NCI-H774 (cell line): ENCODE measurements at regions not wholly inside any gene's neighbourhood (a gene's known extent, or its start where the extent isn't known, plus 50 kb on each side); places are given as distances from the start of the nearest gene placed in this dataset.
A peak's percentile ranks its signal among the peaks of the same experiment; 100 is the strongest.

Experiments
- DNase-seq: peaks from one replicate; lab custom pipeline; 2025; lab: John Stamatoyannopoulos, UW

- DNase-seq: peak; percentile 7
These were observed 413.5 kb upstream of the GRIA3 start for GRCh38 chrX:122770581-122770980.

DNA sequence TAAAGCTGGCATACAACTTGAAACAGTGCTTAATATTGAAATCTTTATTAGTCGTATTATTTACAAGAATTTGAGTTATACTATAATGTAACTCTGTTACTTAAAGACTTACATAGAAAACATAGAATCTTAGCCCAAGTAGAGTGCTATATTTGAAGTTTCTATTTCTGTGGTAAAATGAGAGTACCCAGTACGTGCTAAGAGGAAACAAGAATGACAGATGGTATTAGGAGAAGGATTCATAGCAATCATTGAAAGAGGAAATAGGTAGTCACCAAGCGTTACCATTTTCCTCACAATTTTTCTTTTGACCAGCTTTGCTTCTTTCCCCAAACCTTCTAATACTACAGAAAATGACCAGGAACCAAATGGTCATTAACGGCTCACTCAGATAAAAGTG is 412.1 kb upstream of the GRIA3 start:
- no peak for DNase-seq

GRCh38 chrX:122777766-122778165 is 406.3 kb upstream of the GRIA3 start:
- DNase-seq: no peak

DNA sequence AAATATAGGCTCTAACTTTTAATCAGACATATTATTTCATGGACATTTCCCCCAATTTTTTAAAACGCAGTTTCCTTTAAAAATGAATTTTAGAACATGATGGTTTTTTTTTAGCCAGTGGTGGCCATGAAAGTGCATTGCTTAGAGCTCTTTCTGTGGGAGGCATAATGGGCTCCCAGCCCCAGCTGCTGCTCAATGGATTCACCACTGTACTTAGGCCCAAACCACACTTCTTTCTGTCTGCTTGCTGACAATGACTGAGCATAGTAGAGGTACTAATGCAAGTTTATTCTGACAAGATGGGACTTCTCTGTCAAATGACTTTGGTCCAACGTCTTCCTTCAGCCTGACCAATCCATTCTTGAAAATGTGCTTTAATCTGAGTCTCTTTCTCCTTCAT is 400.2 kb upstream of the GRIA3 start:
- no peak for DNase-seq

DNA sequence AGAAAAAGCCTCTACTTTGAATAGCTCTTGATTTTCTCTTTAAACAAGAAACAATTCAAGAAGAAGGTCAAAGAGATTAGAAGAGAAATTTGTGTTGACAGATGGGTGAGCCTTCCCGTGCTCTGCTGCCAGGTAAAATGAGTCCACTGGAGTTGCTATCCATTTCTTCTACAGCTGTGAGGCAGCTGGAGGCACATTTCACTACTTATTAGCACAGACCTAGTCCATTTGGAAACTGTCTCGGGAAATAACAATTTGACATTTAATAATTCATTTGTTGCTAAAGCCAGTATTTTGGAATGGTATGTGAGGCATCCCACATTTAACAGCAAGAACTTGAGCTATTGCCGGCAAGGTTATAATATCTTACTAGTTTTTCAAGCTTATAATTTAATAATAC is 396.8 kb upstream of the GRIA3 start:
- no peak for DNase-seq

GRCh38 chrX:122788216-122788615 is 395.9 kb upstream of the GRIA3 start:
- no peak for DNase-seq

- DNase-seq: no peak
These were observed 393.5 kb upstream of the GRIA3 start for GRCh38 chrX:122790376-122791095.

DNA sequence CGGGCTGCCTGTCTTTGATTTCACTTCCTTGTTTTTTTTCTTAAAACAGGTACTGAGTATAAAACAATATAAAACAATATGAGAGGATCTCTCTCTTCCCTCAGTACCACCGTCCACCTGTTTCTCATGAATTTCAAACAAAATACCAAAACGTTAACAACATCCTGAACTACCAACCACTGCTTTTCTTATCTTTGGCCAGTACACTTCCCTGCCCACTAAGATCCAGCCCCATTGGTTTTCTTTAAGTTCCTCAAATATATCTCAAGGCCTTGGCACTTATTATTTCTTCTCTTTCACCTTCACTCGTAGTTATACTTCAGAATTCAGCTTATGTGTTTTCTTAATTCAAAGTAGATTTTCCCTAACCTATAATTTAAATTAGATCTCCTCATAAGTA is 370.2 kb upstream of the GRIA3 start:
- no peak for DNase-seq

DNA sequence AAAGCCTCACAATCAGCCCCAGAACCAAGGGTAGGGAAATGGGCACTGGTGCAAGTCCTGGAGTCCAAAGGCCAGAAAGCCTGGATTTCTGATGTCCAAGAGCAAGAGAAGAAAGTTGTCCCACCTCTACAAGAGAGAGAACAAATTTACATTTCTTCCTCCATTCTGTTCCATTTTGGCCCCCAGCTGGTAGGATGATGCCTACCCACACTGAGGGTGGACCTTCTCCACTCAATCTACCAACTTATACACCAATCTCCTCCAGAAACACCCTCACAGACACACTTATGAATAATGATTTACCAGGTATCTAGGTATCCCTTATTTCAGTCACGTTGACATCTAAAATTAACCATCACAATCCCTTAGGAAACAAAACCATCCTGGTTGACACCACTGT is 367.8 kb upstream of the GRIA3 start:
- no peak for DNase-seq

DNA sequence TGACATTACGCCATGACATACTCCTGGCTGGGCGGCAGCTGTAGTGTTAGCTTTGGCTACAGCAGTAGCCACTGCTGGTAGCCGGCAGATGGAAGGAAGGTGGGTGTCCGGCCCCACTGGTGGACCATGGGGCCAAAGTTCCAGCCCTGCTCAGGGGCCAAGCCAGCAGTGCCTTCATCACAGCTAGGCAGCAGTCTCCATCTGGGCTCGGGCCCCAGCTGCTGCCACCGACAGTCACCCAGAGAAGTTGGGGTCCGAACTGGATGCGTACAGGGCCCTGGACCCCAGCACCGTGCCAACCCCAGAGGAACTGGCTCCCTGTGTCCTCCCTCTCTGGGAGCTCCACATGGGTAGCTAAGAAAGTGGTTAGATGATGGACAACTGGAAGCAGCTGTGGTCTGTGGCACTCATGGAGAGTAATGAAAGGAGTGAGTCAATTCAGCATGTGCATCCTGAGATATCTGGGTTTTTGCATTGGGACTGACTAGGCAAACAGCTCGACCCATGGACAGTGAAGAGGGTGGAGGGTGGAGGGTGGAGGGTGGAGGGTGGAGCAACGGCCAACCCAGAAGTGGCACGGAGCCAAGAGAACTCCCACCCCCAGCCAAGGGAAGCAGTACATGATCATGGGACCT is 366.6 kb upstream of the GRIA3 start:
- no peak for DNase-seq

- no peak for DNase-seq
These were observed 366.0 kb upstream of the GRIA3 start for GRCh38 chrX:122818068-122818467.

- DNase-seq: no peak
These were observed 350.8 kb upstream of the GRIA3 start for GRCh38 chrX:122833230-122833629.

GRCh38 chrX:122835886-122836285 is 348.2 kb upstream of the GRIA3 start:
- no peak for DNase-seq

GRCh38 chrX:122850326-122850725 is 333.8 kb upstream of the GRIA3 start:
- no peak for DNase-seq

DNA sequence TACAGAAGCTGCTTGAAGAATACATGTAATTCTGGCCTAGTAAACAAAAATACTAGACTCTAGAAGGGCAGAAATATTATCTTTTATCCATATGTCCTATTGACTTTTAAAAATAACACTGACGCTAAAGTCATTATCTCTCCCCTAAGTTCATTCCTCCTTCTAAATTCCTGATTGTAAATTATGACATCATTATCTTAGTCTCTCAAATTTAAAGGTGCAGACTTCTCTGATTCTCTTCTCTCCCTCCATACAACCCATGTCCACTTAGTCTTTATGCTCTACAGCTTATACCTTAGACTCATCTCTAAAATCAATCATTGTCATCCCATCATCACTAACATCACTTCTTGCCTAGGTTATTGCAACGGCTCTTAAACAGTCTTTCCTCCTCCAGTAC is 327.9 kb upstream of the GRIA3 start:
- no peak for DNase-seq

DNA sequence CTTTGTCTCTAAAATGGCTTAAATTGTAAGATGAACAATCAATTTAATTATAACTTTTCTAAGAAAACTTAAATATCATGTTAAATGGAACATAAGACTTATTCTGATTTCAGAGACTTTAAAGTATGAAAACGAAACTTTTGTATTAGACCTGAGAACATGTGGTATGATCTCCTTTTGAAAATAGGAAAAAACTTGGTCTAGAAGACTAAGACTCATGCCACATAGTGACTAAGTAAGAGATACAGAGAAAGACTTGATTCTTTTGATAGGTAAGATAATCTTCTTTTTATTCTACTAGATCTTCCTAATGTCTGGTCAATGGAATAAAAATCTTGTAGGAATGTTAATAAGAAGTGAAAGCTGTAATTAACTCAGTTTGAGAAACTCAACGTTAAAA is 326.3 kb upstream of the GRIA3 start:
- DNase-seq: no peak

- DNase-seq: no peak
These were observed 321.0 kb upstream of the GRIA3 start for GRCh38 chrX:122863067-122863466.

GRCh38 chrX:122866532-122866931 is 317.5 kb upstream of the GRIA3 start:
- DNase-seq: no peak

DNA sequence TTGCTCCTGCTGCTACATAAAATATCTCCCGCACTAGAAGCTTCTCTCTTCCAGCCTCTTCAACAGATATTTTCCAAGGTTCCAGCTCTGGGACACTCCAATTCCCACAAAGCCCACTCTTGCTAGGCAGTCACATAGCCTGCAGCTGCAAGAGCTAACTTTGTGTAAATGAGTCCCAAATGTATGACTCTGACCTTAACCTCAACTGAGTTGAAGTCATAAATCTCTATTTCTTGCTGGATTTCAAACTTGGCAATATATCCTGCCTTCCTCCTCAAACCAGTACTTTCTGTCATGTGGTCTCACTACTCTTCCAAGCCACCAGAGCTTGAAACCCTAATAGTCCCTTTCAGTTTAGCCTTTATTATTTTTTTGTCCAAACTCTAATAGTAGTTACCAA is 315.4 kb upstream of the GRIA3 start:
- no peak for DNase-seq

DNA sequence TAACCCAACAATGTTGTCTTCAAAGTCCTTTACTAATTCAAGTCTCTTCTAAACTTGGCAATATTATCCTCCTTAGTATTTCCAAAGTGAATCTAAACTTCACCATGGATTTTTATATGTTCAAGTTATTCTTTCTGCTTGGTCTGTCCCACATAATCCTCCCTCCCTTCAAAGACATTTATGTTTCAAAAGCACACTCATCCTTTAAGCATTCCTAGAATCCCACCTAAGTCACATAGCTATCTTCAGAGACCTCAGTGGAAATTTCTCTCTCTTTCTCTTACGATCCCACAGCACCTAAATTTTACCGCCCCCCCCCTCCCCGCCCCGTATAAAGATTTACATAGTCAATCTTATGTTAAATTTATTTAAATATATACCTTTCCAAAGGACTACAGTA is 314.9 kb upstream of the GRIA3 start:
- DNase-seq: no peak

GRCh38 chrX:122878269-122878668 is 305.8 kb upstream of the GRIA3 start:
- no peak for DNase-seq

DNA sequence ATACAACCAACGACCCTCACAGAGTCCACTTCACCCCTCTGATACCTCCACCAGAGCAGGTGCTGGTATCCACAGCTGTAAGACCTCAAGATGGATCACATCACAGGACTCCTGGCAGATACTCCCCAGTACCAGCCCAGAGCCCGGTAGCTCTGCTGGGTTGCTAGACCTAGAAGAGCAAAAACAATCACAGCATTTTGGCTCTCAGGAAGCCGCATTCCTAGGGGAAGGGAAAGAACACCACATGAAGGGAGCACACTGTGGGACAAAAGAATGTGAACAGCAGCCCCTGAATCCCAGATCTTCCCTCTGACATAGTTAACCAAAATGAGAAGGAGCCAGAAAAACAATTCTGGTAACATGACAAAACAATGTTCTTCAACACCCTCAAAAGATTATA is 303.1 kb upstream of the GRIA3 start:
- no peak for DNase-seq

- no peak for DNase-seq
These were observed 293.3 kb upstream of the GRIA3 start for GRCh38 chrX:122890729-122891128.

DNA sequence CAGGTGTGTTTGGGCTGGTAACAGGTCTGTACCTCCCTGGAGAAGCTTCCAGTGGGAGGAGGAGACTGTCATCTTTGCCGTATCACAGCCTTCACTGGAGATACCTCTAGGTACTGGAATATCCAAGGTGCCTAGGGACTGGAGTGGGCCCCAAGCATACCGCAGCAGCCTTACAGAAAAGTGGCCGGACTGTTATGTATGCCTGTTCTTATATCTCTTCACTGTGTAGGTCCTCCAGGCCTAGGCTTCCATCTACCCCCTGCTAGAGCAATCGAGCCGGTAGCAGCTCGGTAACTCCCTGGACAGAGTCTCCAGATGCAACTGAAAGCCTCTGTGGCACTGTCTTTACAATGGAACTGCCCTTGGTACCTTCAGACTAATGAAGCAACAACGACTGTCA is 277.4 kb upstream of the GRIA3 start:
- DNase-seq: no peak
